Prostate gland (tissue), 2 donors: ENCODE measurements at regions not wholly inside any gene's neighbourhood (a gene's known extent, or its start where the extent isn't known, plus 50 kb on each side); places are given as distances from the start of the nearest gene placed in this dataset.

Experiments
- CTCF ChIP-seq, 4 experiments: fragments of 200-600 bp in 2 of 4; fragments of 450-650 bp in 2 of 4; sonication (generic) in 2 of 4; IDR thresholded peaks; 1 replicate in 3 of 4; 2 replicates in 1 of 4; pipeline ENCODE4 v1.5.1; 2016 to 2019; ENCODE audit warnings: antibody characterized with exemption in 4 of 4, mild to moderate bottlenecking in 2 of 4, moderate library complexity in 2 of 4
- POLR2A ChIP-seq: fragments of 450-650 bp; IDR thresholded peaks from one replicate; pipeline ENCODE4 v1.6.1; 2016; ENCODE audit warnings: antibody characterized with exemption, mild to moderate bottlenecking
- POLR2AphosphoS5 ChIP-seq: sonication (generic); formaldehyde crosslinking; IDR thresholded peaks from one replicate; pipeline ENCODE4 v1.6.1; 2017; ENCODE audit warnings: antibody characterized with exemption

DNA sequence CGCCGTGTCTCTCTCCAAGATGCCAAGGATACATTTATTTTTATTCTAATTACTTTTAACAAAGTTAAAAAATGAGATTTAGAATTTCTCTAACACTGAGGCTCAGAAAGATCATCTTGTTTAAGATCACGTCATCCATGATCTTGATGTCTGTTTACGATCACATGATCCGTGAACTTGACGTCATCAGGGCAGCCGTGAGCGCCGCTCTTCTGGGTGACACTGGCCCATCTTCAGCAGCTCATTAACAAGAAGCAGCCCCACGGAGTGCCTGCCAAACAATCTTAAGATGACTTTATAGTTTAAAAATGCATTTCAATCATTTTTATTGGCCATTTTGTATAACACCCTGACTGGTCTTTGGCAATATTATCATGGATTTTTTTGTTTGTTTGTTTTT is 291.1 kb upstream of the PRKCQ start:
- TF ChIP-seq CTCF (IDR thresholded peaks at IDR 0.05) (no peak), POLR2A (no peak), POLR2AphosphoS5 (no peak)
